B cell (primary cell): ENCODE measurements at regions not wholly inside any gene's neighbourhood (a gene's known extent, or its start where the extent isn't known, plus 50 kb on each side); places are given as distances from the start of the nearest gene placed in this dataset.

ENCODE experiments used
- ATAC-seq: fragments of 200-7000 bp; cut with Tn5 transposase; one replicate; pipeline ENCODE4 v1.10.0; 2021; ENCODE audit warnings: low read depth, mild to moderate bottlenecking, moderate number of reproducible peaks, moderate library complexity
- CTCF ChIA-PET: fragments of 350-600 bp; sonication (Branson Sonifier 250); formaldehyde crosslinking; loops from one replicate; lab custom pipeline; 2021; ENCODE audit warnings: antibody characterized with exemption, inconsistent platforms; lab: Charles Lee
- POLR2A ChIA-PET: fragments of 350-600 bp; sonication (Branson Sonifier 250); formaldehyde crosslinking; loops from one replicate; lab custom pipeline; 2021; ENCODE audit warnings: antibody characterized with exemption; lab: Charles Lee
- DNase-seq: peaks from one replicate; pipeline ENCODE4 v3.0.0; 2013
- H2AFZ ChIP-seq: 2 replicates; pipeline ENCODE4 v1.6.1; 2012; ENCODE audit warnings: mild to moderate bottlenecking, low read depth, low read length; ENCODE audit not compliant: insufficient read depth, poor library complexity, severe bottlenecking
- H3K27ac ChIP-seq, 2 donors: 1 replicate in 1 of 2; 2 replicates in 1 of 2; pipeline ENCODE4 v1.5.1; 2012 to 2013; ENCODE audit warnings: low read length in 2 of 2, mild to moderate bottlenecking in 2 of 2, moderate library complexity in 1 of 2
- H3K27me3 ChIP-seq, 4 experiments: fragments of 200-600 bp in 1 of 4; sonication (generic) in 1 of 4; replicated peaks in 1 of 4; 1 replicate in 2 of 4; 2 replicates in 2 of 4; pipeline versions ENCODE4 v1.6.1 to v1.7.0; 2013 to 2016; ENCODE audit warnings: low read length in 3 of 4, mild to moderate bottlenecking in 2 of 4, mixed read lengths in 1 of 4, moderate library complexity in 1 of 4; ENCODE audit not compliant: insufficient read depth in 4 of 4, control insufficient read depth in 3 of 4; ENCODE audit errors: control extremely low read depth in 1 of 4
- H3K36me3 ChIP-seq, 2 experiments: replicated peaks in 1 of 2; 1 replicate in 1 of 2; 2 replicates in 1 of 2; pipeline versions ENCODE4 v1.6.1 to v1.7.1; 2013; ENCODE audit warnings: low read length in 1 of 2; ENCODE audit not compliant: insufficient read depth in 2 of 2, control insufficient read depth in 1 of 2; ENCODE audit errors: control extremely low read depth in 1 of 2, extremely low read depth in 1 of 2
- H3K4me1 ChIP-seq, 2 donors: fragments of 200-600 bp in 1 of 2; sonication (generic) in 1 of 2; 1 replicate in 1 of 2; 2 replicates in 1 of 2; pipeline versions ENCODE4 v1.5.1 to v1.6.1; 2013 to 2017; ENCODE audit warnings: low read length in 2 of 2; ENCODE audit not compliant: control insufficient read depth in 2 of 2, insufficient read depth in 2 of 2
- H3K4me2 ChIP-seq: replicated peaks from 2 replicates; pipeline ENCODE3; 2012; ENCODE audit warnings: mild to moderate bottlenecking, low read depth, low read length; ENCODE audit not compliant: poor library complexity, severe bottlenecking
- H3K4me3 ChIP-seq, 5 experiments: fragments of 200-600 bp in 1 of 5; sonication (generic) in 1 of 5; 1 replicate in 3 of 5; 2 replicates in 2 of 5; pipeline versions ENCODE4 v1.5.1 to v1.7.0; 2011 to 2016; ENCODE audit warnings: low read length in 4 of 5, mild to moderate bottlenecking in 4 of 5, low read depth in 2 of 5, control low read depth in 1 of 5, moderate library complexity in 1 of 5; ENCODE audit not compliant: insufficient read depth in 1 of 5; ENCODE audit errors: control extremely low read depth in 1 of 5, extremely low read depth in 1 of 5
- H3K79me2 ChIP-seq: fragments of 200-600 bp; sonication (generic); one replicate; pipeline ENCODE4 v1.6.0; 2016; ENCODE audit warnings: low read length; ENCODE audit not compliant: control insufficient read depth, insufficient read depth
- H3K9ac ChIP-seq: fragments of 200-600 bp; sonication (generic); 2 replicates; pipeline ENCODE4 v1.6.1; 2017; ENCODE audit warnings: mild to moderate bottlenecking, low read length, moderate library complexity
- H3K9me3 ChIP-seq, 3 donors: one replicate each; pipeline versions ENCODE4 v1.6.1 to v1.7.1; 2013; ENCODE audit warnings: low read length in 2 of 3; ENCODE audit not compliant: control insufficient read depth in 2 of 3, insufficient read depth in 1 of 3; ENCODE audit errors: control extremely low read depth in 1 of 3
- H4K20me1 ChIP-seq: 2 replicates; pipeline ENCODE4 v1.6.0; 2012; ENCODE audit warnings: mild to moderate bottlenecking, low read length; ENCODE audit not compliant: insufficient read depth, control insufficient read depth, poor library complexity, severe bottlenecking
- H3K27ac Mint-ChIP-seq: one replicate; pipeline ENCODE4 v1.8.0; 2021; ENCODE audit warnings: mixed read lengths
- H3K27me3 Mint-ChIP-seq: one replicate; pipeline ENCODE4 v1.8.0; 2021; ENCODE audit warnings: mixed read lengths
- H3K4me1 Mint-ChIP-seq: one replicate; pipeline ENCODE4 v1.8.0; 2021; ENCODE audit warnings: mixed read lengths
- H3K4me3 Mint-ChIP-seq: one replicate; pipeline ENCODE4 v1.8.0; 2021; ENCODE audit warnings: mixed read lengths
- H3K9me3 Mint-ChIP-seq: one replicate; pipeline ENCODE4 v1.8.0; 2022; ENCODE audit warnings: mixed read lengths; ENCODE audit not compliant: insufficient read depth
- EZH2 ChIP-seq: IDR thresholded peaks from 2 replicates; pipeline ENCODE4 v1.6.1; 2012; ENCODE audit warnings: borderline replicate concordance, low read depth, mild to moderate bottlenecking, moderate library complexity, low read length; ENCODE audit not compliant: insufficient read depth, poor library complexity, severe bottlenecking
- WGBS: methylation state at CpG from one replicate; pipeline ENCODE4 v1.1.5; 2013; ENCODE audit warnings: missing lambda C conversion rate; ENCODE audit not compliant: insufficient coverage; 5-methylcytosine and 5-hydroxymethylcytosine counted together
- intact Hi-C: fragments of 100-400 bp; cut with micrococcal nuclease; formaldehyde crosslinking; loops from one replicate; pipeline ENCODE4 v1.10.0; 2022
- TF ChIP-seq, protein P1 (sequence below): fragments of 200-600 bp; IDR thresholded peaks from one replicate; pipeline ENCODE4 v1.8.0; 2022; ENCODE audit warnings: antibody characterized with exemption, mild to moderate bottlenecking

DNA sequence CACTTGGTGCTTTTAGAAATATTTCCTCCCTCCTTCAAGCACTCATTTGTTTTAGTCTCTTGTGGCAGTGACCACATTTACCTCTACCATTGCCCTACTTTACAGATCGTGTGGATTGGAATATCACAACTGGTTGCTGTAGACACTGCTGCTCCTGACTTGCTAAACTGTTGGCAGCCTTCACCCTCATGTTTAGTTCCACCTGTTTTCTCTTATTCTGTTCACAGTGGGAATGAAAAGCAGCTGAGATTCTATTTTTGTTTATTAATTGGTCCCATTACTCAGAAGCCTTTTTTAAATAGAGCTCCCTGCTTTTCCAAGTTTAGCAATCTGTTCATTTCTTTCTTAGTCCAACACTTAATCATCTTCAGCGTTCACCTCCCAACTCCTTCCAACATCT, 308.9 kb downstream of the RWDD3 start:
- Mint-ChIP-seq H3K27me3 (no peaks in the 10 kb centered on the region), H3K27ac (no peak overlapping the region), H3K9me3 (no peaks in the 10 kb centered on the region), H3K4me3 (no peak overlapping the region), H3K4me1 (no peaks in the 10 kb centered on the region)
- H3K27me3 ChIP-seq: no peaks in the 10 kb centered on the region
- no peaks in the 10 kb centered on the region for H3K4me1 ChIP-seq
- no peak overlapping the region for H2AFZ ChIP-seq
- no peak overlapping the region for H3K4me3 ChIP-seq
- POLR2A ChIA-PET: no interaction called here
- ATAC-seq: no peak
- intact Hi-C loops: no loop called here
- H3K9me3 ChIP-seq: no peaks in the 10 kb centered on the region
- TF ChIP-seq, protein P1, sequence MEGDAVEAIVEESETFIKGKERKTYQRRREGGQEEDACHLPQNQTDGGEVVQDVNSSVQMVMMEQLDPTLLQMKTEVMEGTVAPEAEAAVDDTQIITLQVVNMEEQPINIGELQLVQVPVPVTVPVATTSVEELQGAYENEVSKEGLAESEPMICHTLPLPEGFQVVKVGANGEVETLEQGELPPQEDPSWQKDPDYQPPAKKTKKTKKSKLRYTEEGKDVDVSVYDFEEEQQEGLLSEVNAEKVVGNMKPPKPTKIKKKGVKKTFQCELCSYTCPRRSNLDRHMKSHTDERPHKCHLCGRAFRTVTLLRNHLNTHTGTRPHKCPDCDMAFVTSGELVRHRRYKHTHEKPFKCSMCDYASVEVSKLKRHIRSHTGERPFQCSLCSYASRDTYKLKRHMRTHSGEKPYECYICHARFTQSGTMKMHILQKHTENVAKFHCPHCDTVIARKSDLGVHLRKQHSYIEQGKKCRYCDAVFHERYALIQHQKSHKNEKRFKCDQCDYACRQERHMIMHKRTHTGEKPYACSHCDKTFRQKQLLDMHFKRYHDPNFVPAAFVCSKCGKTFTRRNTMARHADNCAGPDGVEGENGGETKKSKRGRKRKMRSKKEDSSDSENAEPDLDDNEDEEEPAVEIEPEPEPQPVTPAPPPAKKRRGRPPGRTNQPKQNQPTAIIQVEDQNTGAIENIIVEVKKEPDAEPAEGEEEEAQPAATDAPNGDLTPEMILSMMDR: no peak
- no peak for TF ChIP-seq EZH2
- H3K9ac ChIP-seq: no peak overlapping the region
- no peak for DNase-seq
- H4K20me1 ChIP-seq: no peaks in the 10 kb centered on the region
- CTCF ChIA-PET: no interaction called here
- no CpG with 5 or more reads among the region's 2 CpGs for WGBS
- no peak overlapping the region for H3K4me2 ChIP-seq
- no peaks in the 10 kb centered on the region for H3K36me3 ChIP-seq
- no peak overlapping the region for H3K27ac ChIP-seq
- no peaks in the 10 kb centered on the region for H3K79me2 ChIP-seq

DNA sequence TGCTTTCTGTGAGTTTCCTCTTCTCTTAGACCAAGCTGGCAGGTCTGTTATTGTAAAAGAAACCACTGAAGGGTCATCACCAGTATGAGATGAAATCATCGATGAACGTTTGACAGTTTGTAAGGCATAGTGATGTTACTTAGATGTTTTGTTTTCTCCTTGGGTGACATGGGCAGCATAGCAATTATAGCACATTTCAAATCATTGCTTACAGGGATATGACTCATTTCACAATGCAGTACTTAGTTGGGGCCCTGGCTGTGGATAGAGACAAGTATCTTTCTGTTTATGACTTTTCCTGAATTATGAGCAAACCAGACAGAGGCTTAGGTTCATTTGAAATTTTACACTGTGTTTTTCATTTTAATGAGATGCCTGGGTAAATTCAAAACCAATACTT, 313.0 kb downstream of the RWDD3 start:
- Histone ChIP-seq H2AFZ (no peak overlapping the region), H3K36me3 (no peaks in the 10 kb centered on the region), H3K79me2 (no peaks in the 10 kb centered on the region), H3K9ac (no peak overlapping the region), H3K4me2 (no peak overlapping the region), H3K4me1 (no peaks in the 10 kb centered on the region), H4K20me1 (no peaks in the 10 kb centered on the region), H3K9me3 (no peaks in the 10 kb centered on the region), H3K27ac (no peak overlapping the region), H3K4me3 (no peak overlapping the region), H3K27me3 (no peaks in the 10 kb centered on the region)
- ATAC-seq (no peak), DNase-seq (no peak)
- CTCF ChIA-PET: no interaction called here
- H3K27me3 Mint-ChIP-seq: no peaks in the 10 kb centered on the region
- H3K4me3 Mint-ChIP-seq: no peak overlapping the region
- POLR2A ChIA-PET: no interaction called here
- intact Hi-C loops: no loop called here
- H3K9me3 Mint-ChIP-seq: peaks cover 4% of the 10 kb centered on the region
- WGBS: no CpG with 5 or more reads among the region's 2 CpGs
- no peaks in the 10 kb centered on the region for H3K4me1 Mint-ChIP-seq
- H3K27ac Mint-ChIP-seq: no peak overlapping the region
- TF ChIP-seq EZH2: no peak
